IPS-20b (cell line): ENCODE measurements at regions not wholly inside any gene's neighbourhood (a gene's known extent, or its start where the extent isn't known, plus 50 kb on each side); places are given as distances from the start of the nearest gene placed in this dataset.
"Not testable (repeated sequence)": the region's sequence is repeated elsewhere in the genome, so short reads cannot be mapped to it uniquely, and the experiment has no call there.

Experiments used
- H3K27ac ChIP-seq: one replicate; pipeline ENCODE4 v1.5.1; 2013; ENCODE audit warnings: low read length
- H3K27me3 ChIP-seq: 2 replicates; pipeline ENCODE4 v1.6.1; 2013; ENCODE audit warnings: mild to moderate bottlenecking, low read length, inconsistent platforms; ENCODE audit not compliant: insufficient read depth
- H3K36me3 ChIP-seq: 2 replicates; pipeline ENCODE4 v1.6.1; 2013; ENCODE audit warnings: low read depth, mild to moderate bottlenecking, inconsistent platforms, low read length, moderate library complexity; ENCODE audit not compliant: insufficient read depth
- H3K4me1 ChIP-seq: 2 replicates; pipeline ENCODE4 v1.6.1; 2013; ENCODE audit warnings: mild to moderate bottlenecking, control low read depth, inconsistent platforms, low read length, moderate library complexity; ENCODE audit not compliant: insufficient read depth
- H3K4me3 ChIP-seq: 2 replicates; pipeline ENCODE4 v1.5.1; 2013; ENCODE audit warnings: mild to moderate bottlenecking, low read length, inconsistent platforms
- H3K9ac ChIP-seq: 2 replicates; pipeline ENCODE4 v1.6.1; 2013; ENCODE audit warnings: low read depth, mild to moderate bottlenecking, inconsistent platforms, low read length, moderate library complexity
- H3K9me3 ChIP-seq: 2 replicates; pipeline ENCODE4 v1.6.1; 2013; ENCODE audit warnings: mild to moderate bottlenecking, low read depth, low read length, inconsistent platforms; ENCODE audit not compliant: insufficient read depth

DNA sequence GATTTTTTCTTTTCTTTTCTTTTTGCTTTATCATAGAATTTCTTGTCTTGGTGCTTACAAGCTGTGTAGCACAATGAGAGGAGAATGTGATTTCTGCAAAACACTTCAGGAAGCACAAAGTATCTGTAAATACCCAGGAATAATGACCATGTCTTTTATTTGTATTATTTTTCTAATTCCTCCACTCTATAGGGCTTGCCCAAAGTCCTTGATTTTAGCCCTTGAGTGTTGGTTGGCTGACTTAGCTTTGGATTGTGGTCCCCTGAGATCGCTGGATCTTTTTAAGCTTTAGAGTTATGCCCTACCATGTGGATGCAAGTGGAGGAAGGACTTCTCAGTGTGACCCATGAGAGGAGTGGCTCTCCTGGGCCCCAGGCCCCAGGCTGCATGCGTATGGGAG is 52.2 kb downstream of the HOXC4 start:
- H3K27ac ChIP-seq, H3K9me3 ChIP-seq, H3K9ac ChIP-seq, H3K36me3 ChIP-seq, H3K4me1 ChIP-seq, H3K4me3 ChIP-seq: not testable (repeated sequence)
- peaks cover 98% of the 10 kb centered on the region for H3K27me3 ChIP-seq

DNA sequence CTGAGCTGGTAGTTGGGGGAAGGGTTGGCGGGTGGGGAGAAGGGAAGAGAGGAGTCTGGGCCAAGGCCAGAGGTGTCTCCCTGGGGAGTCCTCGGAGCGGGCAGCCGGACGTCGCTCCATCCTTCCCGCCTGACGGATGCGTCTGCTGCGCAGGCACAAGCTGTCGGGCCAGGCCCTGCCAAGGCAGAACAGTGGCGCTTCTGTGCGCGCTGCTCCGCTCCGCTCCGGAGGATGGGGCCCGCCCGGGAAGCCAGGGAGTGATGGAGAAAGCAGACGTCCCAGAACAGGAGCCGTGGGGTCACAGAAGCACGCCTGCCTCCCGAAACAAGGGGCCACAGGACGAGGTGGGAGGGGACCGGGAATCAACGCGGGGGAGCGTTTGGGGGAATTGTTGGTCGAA is 52.6 kb downstream of the HOXC4 start:
- not testable (repeated sequence) for H3K4me3 ChIP-seq, H3K9me3 ChIP-seq, H3K4me1 ChIP-seq, H3K9ac ChIP-seq, H3K36me3 ChIP-seq, H3K27ac ChIP-seq
- H3K27me3 ChIP-seq = peaks cover 98% of the 10 kb centered on the region

DNA sequence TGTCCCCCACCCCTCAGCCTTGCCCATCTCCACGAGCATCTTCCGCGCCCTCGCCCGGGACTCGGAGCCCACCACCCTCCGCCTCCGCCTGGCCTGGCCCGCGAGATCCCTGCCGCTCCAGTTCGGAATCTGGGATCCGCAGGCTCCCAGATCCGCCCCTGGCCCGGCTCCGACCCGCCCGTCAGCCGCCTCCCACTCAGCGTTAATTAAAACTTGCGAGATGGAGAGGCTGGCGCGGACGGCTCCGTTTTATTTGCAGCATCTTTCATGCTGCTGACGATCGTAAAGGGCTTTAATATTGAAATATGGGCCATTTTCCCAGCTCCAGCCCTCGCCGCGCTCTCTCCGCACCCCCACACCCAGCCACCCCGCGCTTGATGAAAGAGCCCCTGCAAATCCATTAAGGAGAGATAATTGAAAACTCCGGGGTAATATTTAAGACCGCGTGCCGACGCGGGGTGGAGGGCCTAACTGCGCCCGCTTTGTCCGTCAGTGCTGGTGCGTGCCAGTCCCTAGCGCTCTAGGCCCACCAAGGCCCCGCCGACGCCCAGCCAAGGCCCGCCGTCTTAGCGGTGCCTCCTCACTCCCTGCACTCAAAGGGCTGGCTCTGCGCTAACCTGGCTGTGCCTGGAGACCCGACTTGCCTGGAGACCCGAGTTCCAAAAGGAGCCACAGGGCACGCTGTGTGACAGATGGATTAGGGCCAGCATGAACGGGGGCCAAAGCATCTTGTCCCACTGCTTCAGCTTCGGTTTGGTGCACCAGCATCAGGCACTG is 53.4 kb downstream of the HOXC4 start:
- H3K27ac ChIP-seq, H3K4me1 ChIP-seq, H3K36me3 ChIP-seq, H3K9me3 ChIP-seq, H3K4me3 ChIP-seq, H3K9ac ChIP-seq: not testable (repeated sequence)
- peaks cover 97% of the 10 kb centered on the region for H3K27me3 ChIP-seq

DNA sequence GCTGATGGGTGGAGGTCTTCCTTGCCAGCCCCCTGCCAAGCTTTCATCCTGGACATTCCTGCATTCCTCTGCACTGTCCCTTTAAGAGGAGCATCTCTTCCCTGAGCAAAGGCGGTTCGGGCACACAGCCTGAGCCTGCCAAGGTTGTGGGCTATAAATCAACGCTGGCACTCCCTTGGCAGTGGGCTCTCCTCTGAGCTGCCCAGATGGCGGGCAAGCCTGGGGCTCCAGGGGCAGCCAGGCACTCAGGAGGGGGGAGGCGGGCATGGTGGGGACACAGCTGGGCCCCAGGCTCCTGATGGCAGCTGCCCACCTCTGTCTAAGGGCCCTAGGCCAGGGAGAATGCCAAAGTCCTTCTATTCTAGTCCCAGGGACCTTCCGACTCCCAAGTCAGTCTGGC is 58.7 kb downstream of the HOXC4 start:
- H3K27ac ChIP-seq, H3K9me3 ChIP-seq, H3K4me1 ChIP-seq, H3K36me3 ChIP-seq, H3K4me3 ChIP-seq, H3K9ac ChIP-seq: not testable (repeated sequence)
- H3K27me3 ChIP-seq = peaks cover 97% of the 10 kb centered on the region

DNA sequence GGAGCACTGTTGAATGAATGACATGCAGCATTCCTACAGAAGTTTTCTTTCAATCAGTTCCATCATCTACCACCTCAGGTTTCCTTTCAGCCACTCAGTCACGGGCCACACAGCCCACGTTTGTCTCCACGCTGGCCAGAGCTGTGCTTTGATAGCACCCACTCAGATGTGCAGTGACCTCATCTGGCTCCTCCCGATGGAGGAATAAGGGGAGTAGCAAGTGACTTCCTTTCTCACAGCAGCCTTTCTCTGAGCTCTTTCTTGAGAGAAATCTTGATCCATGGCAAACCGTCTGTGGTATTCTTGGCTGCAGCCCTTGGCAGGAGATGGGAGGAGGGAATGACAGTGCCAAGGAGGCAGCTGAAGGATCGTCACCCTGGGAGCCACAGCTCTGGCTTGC is 62.4 kb downstream of the HOXC4 start:
- H3K9me3 ChIP-seq, H3K9ac ChIP-seq, H3K36me3 ChIP-seq, H3K4me1 ChIP-seq, H3K4me3 ChIP-seq, H3K27ac ChIP-seq: not testable (repeated sequence)
- H3K27me3 ChIP-seq = peaks cover 99% of the 10 kb centered on the region

DNA sequence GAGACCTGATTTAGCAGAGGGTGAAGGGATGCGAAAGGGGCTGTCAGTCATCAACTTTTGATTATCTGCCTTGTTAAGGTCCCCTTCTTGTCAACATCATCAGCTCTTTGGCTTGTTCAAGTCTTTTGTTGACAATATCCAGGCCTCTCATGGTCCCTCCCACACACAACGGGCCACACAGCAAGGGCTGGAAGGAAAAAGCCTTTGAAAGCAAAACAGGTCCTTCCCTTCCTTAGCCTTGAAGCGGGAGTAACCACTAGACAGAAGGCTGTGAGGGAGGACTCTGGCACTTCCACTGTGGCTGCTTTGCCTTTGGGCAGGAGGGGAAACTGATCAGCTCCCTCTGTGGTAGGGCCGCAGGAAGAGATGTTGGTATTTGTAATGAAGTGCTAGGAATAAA is 63.8 kb downstream of the HOXC4 start:
- not testable (repeated sequence) for H3K9me3 ChIP-seq, H3K36me3 ChIP-seq, H3K4me1 ChIP-seq, H3K27ac ChIP-seq, H3K9ac ChIP-seq, H3K4me3 ChIP-seq
- H3K27me3 ChIP-seq = peaks cover 100% of the 10 kb centered on the region

DNA sequence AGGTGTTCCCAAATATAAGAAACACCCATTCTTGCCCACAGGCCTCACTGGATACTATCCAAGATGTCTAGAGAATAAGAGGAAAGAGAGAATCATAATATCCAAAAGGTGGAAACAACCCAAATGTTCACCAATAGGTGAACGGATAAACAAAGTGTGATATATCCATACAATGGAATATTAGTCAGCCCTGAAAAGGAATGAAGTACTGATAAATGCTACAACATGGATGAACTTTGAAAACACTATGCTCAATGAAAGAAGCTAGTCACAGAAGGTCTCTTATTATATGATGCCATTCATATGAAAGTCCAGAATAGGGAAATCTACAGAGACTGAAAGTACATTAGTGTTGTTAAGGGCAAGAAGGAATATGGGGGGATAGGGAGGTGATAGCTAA is 65.4 kb downstream of the HOXC4 start:
- not testable (repeated sequence) for H3K4me1 ChIP-seq, H3K36me3 ChIP-seq, H3K9me3 ChIP-seq, H3K9ac ChIP-seq, H3K27ac ChIP-seq, H3K4me3 ChIP-seq
- H3K27me3 ChIP-seq = peaks cover 100% of the 10 kb centered on the region

DNA sequence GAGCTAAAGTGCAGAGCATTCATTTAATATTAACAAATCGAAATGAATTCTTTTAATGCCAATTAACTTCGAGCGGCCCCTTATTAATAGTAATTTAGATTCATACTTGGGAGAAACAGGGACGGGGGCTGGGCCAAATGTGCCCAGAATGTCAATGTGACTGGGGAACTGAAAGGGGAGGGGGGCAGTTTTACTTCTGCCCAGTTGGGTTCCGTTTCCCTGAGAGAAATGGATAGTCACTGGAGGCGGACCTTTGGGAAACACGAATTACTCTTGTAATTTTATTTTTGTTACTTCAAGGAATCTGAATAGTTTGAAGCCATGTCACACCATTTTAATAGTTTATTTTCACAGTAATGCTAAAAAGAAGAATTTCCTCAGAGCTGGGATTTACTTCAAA is 64.8 kb downstream of the SMUG1 start:
- not testable (repeated sequence) for H3K9ac ChIP-seq, H3K9me3 ChIP-seq, H3K27ac ChIP-seq, H3K4me3 ChIP-seq, H3K4me1 ChIP-seq, H3K36me3 ChIP-seq
- peaks cover 100% of the 10 kb centered on the region for H3K27me3 ChIP-seq

DNA sequence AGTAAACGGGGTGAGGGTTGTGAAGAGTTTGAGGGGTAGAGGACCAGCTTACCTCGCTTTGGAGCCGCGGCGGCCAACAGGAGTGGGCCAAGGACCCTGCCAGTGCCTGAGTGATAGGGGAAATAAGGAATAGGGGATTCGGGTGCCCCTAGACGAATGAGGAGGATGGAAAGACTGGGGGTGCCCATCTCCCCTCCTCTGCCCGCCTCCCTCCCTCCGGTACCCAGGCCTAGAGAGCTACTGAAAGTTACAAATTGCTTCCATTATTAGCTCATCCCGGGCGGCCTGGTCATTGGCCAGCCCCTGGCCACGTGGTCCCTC is 63.1 kb downstream of the SMUG1 start:
- not testable (repeated sequence) for H3K9ac ChIP-seq, H3K36me3 ChIP-seq, H3K9me3 ChIP-seq, H3K27ac ChIP-seq, H3K4me1 ChIP-seq
- Histone ChIP-seq H3K4me3 (peak overlapping the region; percentile 53; the same call in 1 of the 2 replicates), H3K27me3 (peaks cover 100% of the 10 kb centered on the region)

DNA sequence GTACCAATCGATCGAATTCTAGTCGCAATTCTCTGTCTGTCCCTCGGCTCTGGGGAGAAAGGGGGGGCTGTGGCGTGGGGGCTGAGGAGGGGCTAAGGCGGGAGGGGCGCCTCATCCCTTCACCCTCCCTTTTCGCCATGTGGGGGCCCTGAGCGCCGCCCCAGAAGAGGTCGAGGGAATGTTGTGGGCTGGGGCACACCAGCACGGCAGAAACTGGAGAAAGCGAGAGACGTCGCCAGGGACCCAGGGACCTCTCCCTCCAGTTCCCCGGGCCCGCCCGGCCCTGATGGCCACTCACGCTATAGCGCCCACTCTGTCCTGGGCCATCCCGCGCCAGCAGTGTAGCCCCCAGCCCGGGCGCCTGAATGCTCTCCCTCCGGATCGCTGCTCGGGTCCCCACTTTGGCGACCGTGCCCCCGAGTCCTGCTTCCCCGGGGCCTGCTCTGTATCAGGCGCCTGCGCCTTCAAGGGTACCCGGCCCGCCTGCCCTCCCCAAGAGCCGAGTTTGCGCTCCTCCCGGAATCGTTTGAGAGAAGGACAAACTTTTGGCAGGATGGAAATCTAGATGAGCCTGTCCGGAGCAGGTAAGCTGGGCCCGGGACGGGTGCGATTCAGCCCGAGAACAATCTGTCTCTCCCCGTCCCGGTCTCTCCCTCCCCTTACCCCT is 62.6 kb downstream of the SMUG1 start:
- peak overlapping the region; percentile 53 for H3K4me3 ChIP-seq

DNA sequence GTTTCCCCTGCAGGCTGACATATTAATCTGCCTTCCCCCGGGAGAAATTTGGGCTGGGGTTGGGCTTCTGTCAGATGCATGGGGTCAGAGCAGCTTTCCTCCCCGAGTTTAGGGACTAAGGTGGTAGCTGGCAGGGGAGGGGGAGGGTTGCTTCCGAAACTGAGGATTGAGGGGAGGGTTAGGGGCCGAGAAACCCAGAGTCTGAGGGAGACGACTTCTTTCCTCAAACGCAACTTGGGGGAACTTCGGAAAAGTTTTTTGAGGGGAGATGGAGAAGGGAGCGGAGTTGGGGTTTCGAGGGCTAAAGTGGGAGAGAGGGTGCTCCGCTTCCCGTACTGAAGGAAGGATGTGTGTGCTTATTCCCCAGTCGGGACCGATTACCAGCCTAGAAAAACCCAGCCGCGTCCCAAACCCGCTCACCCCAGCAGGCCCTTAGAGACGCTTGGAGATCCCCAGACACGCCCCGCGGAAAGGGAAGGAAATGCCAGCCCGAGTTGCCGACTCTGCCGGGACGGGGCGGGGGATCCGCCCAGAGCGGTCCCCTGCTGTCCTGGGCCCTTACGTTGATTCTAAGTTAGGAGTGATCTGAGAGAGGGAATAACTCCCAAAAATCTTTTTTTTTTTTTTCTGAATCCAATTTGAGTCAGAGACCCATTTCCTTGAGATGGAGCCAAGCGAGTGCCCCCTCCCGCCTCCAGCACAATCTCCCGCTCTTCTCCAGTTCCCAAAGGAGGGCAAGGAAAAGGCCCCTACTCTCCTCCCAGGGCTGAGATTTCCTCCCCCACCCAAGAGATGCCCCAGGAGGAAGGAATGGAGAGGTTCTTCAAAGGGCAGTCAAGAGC is 61.9 kb downstream of the SMUG1 start:
- Histone ChIP-seq H3K27me3 (peaks cover 100% of the 10 kb centered on the region), H3K9me3 (no peaks in the 10 kb centered on the region; the same call in 1 of the 2 replicates), H3K27ac (no peak overlapping the region), H3K36me3 (no peaks in the 10 kb centered on the region), H3K9ac (no peak overlapping the region), H3K4me3 (peak overlapping the region; percentile 53), H3K4me1 (peaks cover 4% of the 10 kb centered on the region; the same call in 1 of the 2 replicates)

More for the DNA sequence above, 62.6 kb downstream of the SMUG1 start:
- H3K4me1 ChIP-seq = peaks cover 4% of the 10 kb centered on the region; the same call in 1 of the 2 replicates
- H3K9ac ChIP-seq = no peak overlapping the region
- no peak overlapping the region for H3K27ac ChIP-seq
- no peaks in the 10 kb centered on the region for H3K36me3 ChIP-seq
- H3K9me3 ChIP-seq = no peaks in the 10 kb centered on the region; the same call in 1 of the 2 replicates
- peaks cover 100% of the 10 kb centered on the region for H3K27me3 ChIP-seq
